ENCODE measurements at regions not wholly inside any gene's neighbourhood (a gene's known extent, or its start where the extent isn't known, plus 50 kb on each side); places are given as distances from the start of the nearest gene placed in this dataset.

DNA sequence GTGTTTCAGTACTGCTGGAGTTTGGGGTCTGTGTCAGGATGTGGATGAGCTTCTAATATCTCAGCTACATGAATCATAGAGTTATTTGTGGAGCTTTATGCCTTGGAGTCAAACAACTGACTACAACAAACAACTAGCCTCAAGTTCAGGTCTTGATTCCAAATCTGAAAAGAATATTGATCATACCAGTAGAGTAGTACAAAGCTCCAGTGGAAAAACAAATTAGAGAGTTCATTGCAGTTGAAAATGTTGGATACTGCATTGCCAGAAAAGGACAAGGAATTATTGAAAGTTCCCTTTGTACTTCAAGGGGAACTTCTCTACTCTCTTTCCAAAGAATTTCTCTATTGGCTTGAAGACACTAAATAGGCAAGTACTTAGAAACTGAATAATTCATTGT lies 117.6 kb upstream of the CTTNBP2 start:
- Histone ChIP-seq H3K36me3 (ENCODE audit: control insufficient read depth in 4 of 4, insufficient read depth in 4 of 4, low read length in 3 of 4) (no peaks in the 10 kb centered on the region), H3K9me3 (ENCODE audit: control extremely low read depth in 1 of 5, control insufficient read depth in 4 of 5, insufficient read depth in 2 of 5, low read depth in 1 of 5, low read length in 4 of 5) (no peaks in the 10 kb centered on the region), H3K4me3 (ENCODE audit: control insufficient read depth in 1 of 7, extremely low read depth in 1 of 7, insufficient read depth in 4 of 7, low read depth in 2 of 7, low read length in 6 of 7) (no peak overlapping the region), H3K27me3 (replicated peaks in 2 of 5; ENCODE audit: control insufficient read depth in 4 of 5, insufficient read depth in 5 of 5, low read length in 4 of 5) (no peaks in the 10 kb centered on the region), H3K4me1 (ENCODE audit: control extremely low read depth in 1 of 4, control insufficient read depth in 4 of 4, insufficient read depth in 4 of 4, low read length in 3 of 4) (no peaks in the 10 kb centered on the region), H3K27ac (ENCODE audit: insufficient read depth in 1 of 2, low read depth in 1 of 2, low read length in 2 of 2, poor library complexity in 1 of 2, severe bottlenecking in 2 of 2) (no peak overlapping the region)
- DNase-seq, result no peak
- CTCF ChIA-PET, result interaction anchor here (1.5 kb wide), 1 partner anchor 28 kb away, joined by 3 read pairs; no protein-coding TSS in a partner anchor
- POLR2A ChIA-PET, result no interaction called here

DNA sequence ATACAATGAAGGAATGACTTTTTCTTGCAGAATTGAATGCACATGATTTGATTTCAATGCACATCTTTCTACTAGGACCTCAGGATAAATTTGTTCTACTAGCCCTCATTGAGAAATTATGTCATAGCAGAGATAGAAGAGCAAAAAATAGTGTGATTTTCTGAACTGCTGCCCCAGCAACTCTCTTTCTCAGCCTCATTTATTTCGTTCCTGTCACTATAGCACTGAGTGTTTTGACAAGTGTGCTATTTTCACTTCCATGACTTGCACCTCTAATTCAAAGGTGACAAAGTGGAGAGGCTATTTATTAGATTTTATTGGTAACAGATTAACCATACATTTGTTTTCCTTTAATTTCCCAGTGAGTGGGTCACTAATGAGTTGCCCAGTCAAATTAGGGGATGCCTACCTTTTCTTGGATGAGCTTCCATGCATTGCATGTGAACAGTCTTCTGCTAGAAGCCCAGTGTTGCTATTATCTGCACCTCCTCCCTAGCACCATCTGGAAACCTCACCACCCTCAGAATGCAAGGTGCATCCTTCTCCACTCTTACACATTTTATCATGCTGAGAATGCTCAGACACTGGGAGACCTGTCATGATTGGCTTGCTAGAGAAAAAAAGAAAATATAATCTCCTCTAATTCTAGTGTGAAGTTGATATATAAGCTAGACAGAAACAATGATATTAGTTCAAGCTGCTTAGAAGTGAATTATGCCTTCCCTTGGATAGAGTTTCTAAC lies 119.6 kb upstream of the CTTNBP2 start:
- POLR2A ChIA-PET, result no interaction called here
- CTCF ChIA-PET, result interaction anchor here (0.8 to 1.5 kb wide), 4 partner anchors 9 to 93 kb away, joined by 3 to 5 read pairs (median 4); no protein-coding TSS in a partner anchor
- WGBS (ENCODE audit: insufficient coverage), result 100% methylated on average over 1 of the region's 1 CpG
- DNase-seq, result no peak
- H3K9me3 ChIP-seq (ENCODE audit: control extremely low read depth in 1 of 5, control insufficient read depth in 4 of 5, insufficient read depth in 2 of 5, low read depth in 1 of 5, low read length in 4 of 5), result no peaks in the 10 kb centered on the region
- H3K4me1 ChIP-seq (ENCODE audit: control extremely low read depth in 1 of 4, control insufficient read depth in 4 of 4, insufficient read depth in 4 of 4, low read length in 3 of 4), result no peaks in the 10 kb centered on the region
- no peaks in the 10 kb centered on the region for H3K27me3 ChIP-seq (replicated peaks in 2 of 5; ENCODE audit: control insufficient read depth in 4 of 5, insufficient read depth in 5 of 5, low read length in 4 of 5)
- H3K27ac ChIP-seq (ENCODE audit: insufficient read depth in 1 of 2, low read depth in 1 of 2, low read length in 2 of 2, poor library complexity in 1 of 2, severe bottlenecking in 2 of 2), result no peak overlapping the region
- no peak overlapping the region for H3K4me3 ChIP-seq (ENCODE audit: control insufficient read depth in 1 of 7, extremely low read depth in 1 of 7, insufficient read depth in 4 of 7, low read depth in 2 of 7, low read length in 6 of 7)
- no peaks in the 10 kb centered on the region for H3K36me3 ChIP-seq (ENCODE audit: control insufficient read depth in 4 of 4, insufficient read depth in 4 of 4, low read length in 3 of 4)

DNA sequence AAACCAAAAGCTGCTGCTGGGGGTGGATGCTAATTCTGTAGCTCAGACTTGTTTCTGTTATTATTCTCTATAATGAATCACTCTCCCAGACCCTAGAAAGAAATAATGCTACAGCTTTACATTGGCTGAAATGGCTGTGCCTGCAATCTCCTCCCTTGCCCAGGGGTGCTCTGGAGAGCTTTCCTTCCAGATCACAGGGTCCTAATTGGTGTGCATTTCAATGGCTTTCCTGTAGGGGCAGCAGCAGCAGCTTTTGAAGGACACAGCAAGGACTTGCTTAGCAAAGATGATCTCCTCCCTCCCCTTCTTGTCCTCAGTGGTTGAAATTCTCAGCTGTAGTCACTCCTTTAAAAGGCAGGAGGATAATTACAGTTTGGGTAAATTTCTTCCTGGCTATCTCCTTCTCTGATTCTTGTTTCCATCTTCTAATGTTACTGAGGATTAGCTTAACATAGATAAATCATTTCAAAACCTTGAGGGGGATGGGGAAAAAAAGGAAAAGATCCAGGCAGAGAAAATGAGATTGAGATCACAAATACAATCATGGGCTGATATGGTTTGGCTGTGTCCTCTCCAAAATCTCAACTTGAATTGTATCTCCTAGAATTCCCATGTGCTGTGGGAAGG lies 120.2 kb upstream of the CTTNBP2 start:
- Histone ChIP-seq H3K4me3 (ENCODE audit: control insufficient read depth in 1 of 7, extremely low read depth in 1 of 7, insufficient read depth in 4 of 7, low read depth in 2 of 7, low read length in 6 of 7) (no peak overlapping the region), H3K27ac (ENCODE audit: insufficient read depth in 1 of 2, low read depth in 1 of 2, low read length in 2 of 2, poor library complexity in 1 of 2, severe bottlenecking in 2 of 2) (no peak overlapping the region), H3K36me3 (ENCODE audit: control insufficient read depth in 4 of 4, insufficient read depth in 4 of 4, low read length in 3 of 4) (no peaks in the 10 kb centered on the region), H3K9me3 (ENCODE audit: control extremely low read depth in 1 of 5, control insufficient read depth in 4 of 5, insufficient read depth in 2 of 5, low read depth in 1 of 5, low read length in 4 of 5) (no peaks in the 10 kb centered on the region), H3K4me1 (ENCODE audit: control extremely low read depth in 1 of 4, control insufficient read depth in 4 of 4, insufficient read depth in 4 of 4, low read length in 3 of 4) (no peaks in the 10 kb centered on the region), H3K27me3 (replicated peaks in 2 of 5; ENCODE audit: control insufficient read depth in 4 of 5, insufficient read depth in 5 of 5, low read length in 4 of 5) (no peaks in the 10 kb centered on the region)
- DNase-seq, result peak; percentile 27 to 58 (median 46)
- ChIA-PET CTCF (interaction anchor here (0.8 to 1.5 kb wide), 4 partner anchors 10 to 94 kb away, joined by 3 to 5 read pairs (median 4); no protein-coding TSS in a partner anchor), POLR2A (no interaction called here)

DNA sequence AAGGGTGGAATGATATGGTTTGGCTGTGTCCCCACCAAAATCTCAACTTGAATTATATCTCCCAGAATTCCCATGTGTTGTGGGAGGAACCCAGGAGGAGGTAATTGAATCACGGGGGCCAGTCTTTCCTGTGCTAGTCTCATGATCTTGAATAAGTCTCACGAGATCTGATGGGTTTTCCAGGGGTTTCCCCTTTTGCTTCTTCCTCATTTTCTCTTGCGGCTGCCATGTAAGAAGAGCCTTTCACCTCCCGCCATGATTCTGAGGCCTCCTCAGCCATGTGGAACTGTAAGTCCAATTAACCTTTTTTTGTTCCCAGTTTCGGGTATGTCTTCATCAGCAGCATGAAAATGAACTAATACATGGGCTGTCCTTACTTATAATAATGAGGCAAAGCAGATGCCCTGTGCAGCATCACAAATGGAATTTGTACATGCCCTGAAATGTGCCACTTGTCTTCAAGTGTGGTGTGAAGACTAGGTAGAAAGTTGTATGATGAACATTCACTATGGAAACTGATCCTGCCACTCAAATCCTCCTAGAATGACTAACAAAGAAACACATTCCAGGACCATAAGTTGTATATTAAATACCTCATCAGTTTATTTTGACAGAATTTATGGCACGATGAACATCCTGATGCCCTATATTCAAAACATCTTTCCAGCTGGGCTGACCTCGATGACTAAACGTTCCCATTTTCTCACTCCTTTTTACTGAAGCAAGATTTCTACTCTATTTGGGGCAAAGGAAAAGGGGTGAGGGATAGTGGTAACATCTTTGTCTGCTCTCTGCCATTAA lies 122.8 kb upstream of the CTTNBP2 start:
- DNase-seq, result no peak
- Histone ChIP-seq H3K4me3 (ENCODE audit: control insufficient read depth in 1 of 7, extremely low read depth in 1 of 7, insufficient read depth in 4 of 7, low read depth in 2 of 7, low read length in 6 of 7) (no peak overlapping the region), H3K27ac (ENCODE audit: insufficient read depth in 1 of 2, low read depth in 1 of 2, low read length in 2 of 2, poor library complexity in 1 of 2, severe bottlenecking in 2 of 2) (no peak overlapping the region), H3K27me3 (replicated peaks in 2 of 5; ENCODE audit: control insufficient read depth in 4 of 5, insufficient read depth in 5 of 5, low read length in 4 of 5) (no peaks in the 10 kb centered on the region), H3K9me3 (ENCODE audit: control extremely low read depth in 1 of 5, control insufficient read depth in 4 of 5, insufficient read depth in 2 of 5, low read depth in 1 of 5, low read length in 4 of 5) (no peaks in the 10 kb centered on the region), H3K36me3 (ENCODE audit: control insufficient read depth in 4 of 4, insufficient read depth in 4 of 4, low read length in 3 of 4) (no peaks in the 10 kb centered on the region), H3K4me1 (ENCODE audit: control extremely low read depth in 1 of 4, control insufficient read depth in 4 of 4, insufficient read depth in 4 of 4, low read length in 3 of 4) (no peaks in the 10 kb centered on the region)
- CTCF ChIA-PET, result no interaction called here
- POLR2A ChIA-PET, result no interaction called here
- 59% methylated on average over 3 of the region's 8 CpGs for WGBS (ENCODE audit: insufficient coverage)

DNA sequence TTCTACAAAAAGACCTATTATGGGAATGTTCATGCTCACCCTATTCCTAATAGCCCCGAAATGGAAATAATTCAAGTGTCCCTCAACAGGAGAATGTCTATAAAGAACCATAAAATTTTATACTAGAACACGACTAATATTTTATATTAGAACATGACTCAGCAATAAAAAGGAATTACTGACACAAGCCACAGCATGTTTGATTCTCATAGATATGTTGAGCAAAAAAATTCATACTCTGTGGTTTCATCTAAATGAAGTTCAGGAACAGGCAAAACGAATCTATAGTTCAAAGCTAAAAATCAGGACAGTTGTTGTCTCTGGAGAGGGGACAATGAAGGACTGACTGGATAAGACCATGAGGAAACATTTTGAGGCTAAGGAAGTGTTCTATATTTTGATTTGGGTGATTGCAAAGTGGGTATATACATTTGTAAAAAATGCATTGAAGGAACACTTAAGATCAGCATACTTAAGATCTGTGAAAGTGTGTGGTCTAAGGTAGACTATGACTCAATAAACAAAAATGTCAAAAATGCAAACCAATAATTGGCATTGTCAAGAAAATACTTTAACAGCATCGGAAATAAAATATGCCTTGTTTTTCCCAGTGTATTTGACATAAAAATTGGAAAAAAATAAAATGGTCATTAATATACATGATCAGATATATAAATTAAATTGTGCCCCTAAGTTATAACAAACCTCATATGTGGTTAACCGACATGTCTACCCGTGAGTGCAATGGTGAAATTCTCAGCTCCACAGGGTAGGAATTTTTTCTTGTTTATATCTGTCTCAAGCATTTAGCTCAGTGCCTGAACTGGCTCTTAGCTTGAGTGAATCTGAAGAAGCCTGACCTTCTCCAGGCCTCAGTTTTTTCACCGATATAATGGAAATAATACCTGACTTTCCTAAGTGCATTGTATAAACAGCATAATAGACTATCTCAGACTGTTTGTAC lies 124.9 kb upstream of the CTTNBP2 start:
- no peak overlapping the region for H3K27ac ChIP-seq (ENCODE audit: insufficient read depth in 1 of 2, low read depth in 1 of 2, low read length in 2 of 2, poor library complexity in 1 of 2, severe bottlenecking in 2 of 2)
- ChIA-PET POLR2A (no interaction called here), CTCF (no interaction called here)
- DNase-seq, result no peak
- no peaks in the 10 kb centered on the region for H3K9me3 ChIP-seq (ENCODE audit: control extremely low read depth in 1 of 5, control insufficient read depth in 4 of 5, insufficient read depth in 2 of 5, low read depth in 1 of 5, low read length in 4 of 5)
- no peak overlapping the region for H3K4me3 ChIP-seq (ENCODE audit: control insufficient read depth in 1 of 7, extremely low read depth in 1 of 7, insufficient read depth in 4 of 7, low read depth in 2 of 7, low read length in 6 of 7)
- peaks cover 0 to 2% (median 0%) of the 10 kb centered on the region in 4 experiments for H3K4me1 ChIP-seq (ENCODE audit: control extremely low read depth in 1 of 4, control insufficient read depth in 4 of 4, insufficient read depth in 4 of 4, low read length in 3 of 4)
- WGBS (ENCODE audit: insufficient coverage), result 64% methylated on average over 2 of the region's 7 CpGs
- H3K27me3 ChIP-seq (replicated peaks in 2 of 5; ENCODE audit: control insufficient read depth in 4 of 5, insufficient read depth in 5 of 5, low read length in 4 of 5), result no peaks in the 10 kb centered on the region
- no peaks in the 10 kb centered on the region for H3K36me3 ChIP-seq (ENCODE audit: control insufficient read depth in 4 of 4, insufficient read depth in 4 of 4, low read length in 3 of 4)

DNA sequence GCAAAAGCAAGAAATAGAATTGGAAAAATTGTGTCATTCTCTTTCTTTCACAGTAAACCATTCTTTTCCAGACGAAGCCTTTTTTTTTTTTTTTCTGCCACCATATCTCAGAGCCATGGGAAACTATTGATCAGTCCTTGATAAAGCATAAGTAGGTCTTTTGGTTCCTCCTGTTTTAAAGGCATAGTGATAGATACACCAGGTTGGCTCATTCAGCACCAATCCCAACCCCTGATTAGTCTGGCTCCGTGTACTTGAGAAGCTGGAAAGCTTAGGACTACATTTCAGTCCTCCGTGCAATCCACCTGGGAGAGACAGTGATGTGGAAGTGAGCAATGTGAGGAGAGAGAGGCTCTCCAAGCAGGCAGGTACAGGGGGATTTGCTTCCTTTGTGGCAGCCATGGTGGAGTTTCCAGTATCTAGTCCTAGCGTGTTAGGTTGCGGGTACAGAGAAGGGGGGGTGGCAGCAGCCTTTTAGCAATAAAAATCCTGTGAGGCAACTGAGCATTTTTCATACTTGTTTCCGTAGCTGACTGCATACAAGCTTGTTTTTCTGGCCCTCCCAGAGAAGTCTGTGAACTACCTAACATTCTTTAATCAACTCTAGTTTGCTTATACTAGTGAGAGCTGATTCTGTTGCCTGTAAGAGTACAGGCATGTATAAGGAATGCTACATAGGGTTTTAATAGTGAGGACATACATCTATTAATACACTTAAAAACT lies 127.4 kb upstream of the CTTNBP2 start:
- no peaks in the 10 kb centered on the region for H3K36me3 ChIP-seq (ENCODE audit: control insufficient read depth in 4 of 4, insufficient read depth in 4 of 4, low read length in 3 of 4)
- no peaks in the 10 kb centered on the region for H3K27me3 ChIP-seq (replicated peaks in 2 of 5; ENCODE audit: control insufficient read depth in 4 of 5, insufficient read depth in 5 of 5, low read length in 4 of 5)
- peaks cover 0 to 9% (median 0%) of the 10 kb centered on the region in 4 experiments for H3K4me1 ChIP-seq (ENCODE audit: control extremely low read depth in 1 of 4, control insufficient read depth in 4 of 4, insufficient read depth in 4 of 4, low read length in 3 of 4)
- H3K27ac ChIP-seq (ENCODE audit: insufficient read depth in 1 of 2, low read depth in 1 of 2, low read length in 2 of 2, poor library complexity in 1 of 2, severe bottlenecking in 2 of 2), result no peak overlapping the region
- WGBS (ENCODE audit: insufficient coverage), result 100% methylated on average over 4 of the region's 6 CpGs
- no peak overlapping the region for H3K4me3 ChIP-seq (ENCODE audit: control insufficient read depth in 1 of 7, extremely low read depth in 1 of 7, insufficient read depth in 4 of 7, low read depth in 2 of 7, low read length in 6 of 7)
- no peaks in the 10 kb centered on the region for H3K9me3 ChIP-seq (ENCODE audit: control extremely low read depth in 1 of 5, control insufficient read depth in 4 of 5, insufficient read depth in 2 of 5, low read depth in 1 of 5, low read length in 4 of 5)
- POLR2A ChIA-PET, result no interaction called here
- no peak for DNase-seq
- CTCF ChIA-PET, result no interaction called here

Measured in common myeloid progenitor, CD34-positive (primary cell).